HG03457 (cell line): ENCODE measurements at regions not wholly inside any gene's neighbourhood (a gene's known extent, or its start where the extent isn't known, plus 50 kb on each side); places are given as distances from the start of the nearest gene placed in this dataset.

ENCODE experiments used
- ATAC-seq: cut with Tn5 transposase; IDR thresholded peaks from one replicate; pipeline ENCODE4 v1.9.1; 2021; ENCODE audit warnings: moderate number of reproducible peaks; ENCODE audit not compliant: unreplicated experiment

GRCh38 chr22:49240472-49240871 is 587.2 kb downstream of the BRD1 start:
- no peak for ATAC-seq

DNA sequence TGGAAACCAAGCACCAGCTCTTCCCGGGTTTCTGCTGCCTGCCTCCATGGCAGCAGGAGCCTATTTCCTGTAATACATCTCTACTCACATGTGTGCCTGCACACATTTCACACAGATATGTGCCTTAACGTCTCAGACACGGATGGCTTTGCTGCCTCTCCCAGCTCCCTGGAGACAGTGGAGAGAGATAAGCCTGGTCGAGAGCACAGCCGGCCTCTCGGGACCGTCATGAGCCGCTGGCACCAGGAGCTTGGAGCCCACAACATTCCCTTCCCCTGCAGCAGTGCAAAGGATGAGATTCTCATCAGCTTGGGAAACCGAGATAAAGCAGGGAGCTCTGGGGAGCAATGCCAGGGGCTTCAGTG is 587.7 kb downstream of the BRD1 start:
- no peak for ATAC-seq

GRCh38 chr22:49239264-49240015 is 588.2 kb downstream of the BRD1 start:
- no peak for ATAC-seq

DNA sequence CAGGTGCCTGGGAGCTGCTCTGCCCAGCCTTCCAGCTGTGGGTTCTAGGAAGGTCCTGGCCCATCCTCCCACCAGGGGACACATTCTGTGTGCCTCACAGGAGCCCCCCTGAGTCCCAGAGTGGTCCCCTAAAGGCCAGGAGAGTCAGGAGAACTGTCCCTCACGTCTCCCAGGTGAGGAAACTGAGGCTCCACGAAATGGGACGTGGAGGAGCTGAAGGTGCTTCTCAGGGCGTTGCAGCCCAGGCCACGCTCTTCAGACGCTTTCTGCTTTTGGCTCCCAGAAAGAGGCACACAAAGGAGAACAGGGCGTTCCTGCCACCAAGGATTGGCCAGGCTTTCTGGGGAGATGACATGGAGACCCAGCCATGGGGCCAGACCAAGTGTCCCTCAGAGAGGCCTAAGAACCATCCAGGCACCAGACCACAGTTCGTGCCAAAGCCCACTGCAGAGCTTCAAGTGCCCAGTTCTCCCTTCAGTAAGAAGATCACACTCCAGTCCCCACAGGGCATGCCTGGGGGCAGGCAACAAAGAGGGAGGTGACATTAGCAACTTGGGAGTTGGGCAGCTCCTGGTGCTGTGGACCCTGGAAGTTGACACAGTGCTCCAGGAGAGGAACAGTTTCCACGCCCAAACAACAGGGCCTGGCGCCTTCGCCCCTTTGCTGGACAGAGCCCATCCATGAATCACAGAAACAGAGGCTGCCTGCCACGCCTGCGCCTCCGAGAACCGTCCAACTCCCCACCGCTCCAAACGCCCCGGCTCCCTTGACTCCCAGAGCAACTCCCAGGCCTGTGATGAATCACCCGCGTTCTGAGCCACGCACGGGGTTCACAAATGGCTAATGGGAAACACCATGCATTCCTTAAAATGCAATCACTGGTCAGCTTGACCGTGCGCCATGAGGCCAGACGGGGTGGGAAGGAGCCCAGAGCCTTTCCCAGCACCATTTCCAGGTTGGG is 589.2 kb downstream of the BRD1 start:
- ATAC-seq, result no peak

DNA sequence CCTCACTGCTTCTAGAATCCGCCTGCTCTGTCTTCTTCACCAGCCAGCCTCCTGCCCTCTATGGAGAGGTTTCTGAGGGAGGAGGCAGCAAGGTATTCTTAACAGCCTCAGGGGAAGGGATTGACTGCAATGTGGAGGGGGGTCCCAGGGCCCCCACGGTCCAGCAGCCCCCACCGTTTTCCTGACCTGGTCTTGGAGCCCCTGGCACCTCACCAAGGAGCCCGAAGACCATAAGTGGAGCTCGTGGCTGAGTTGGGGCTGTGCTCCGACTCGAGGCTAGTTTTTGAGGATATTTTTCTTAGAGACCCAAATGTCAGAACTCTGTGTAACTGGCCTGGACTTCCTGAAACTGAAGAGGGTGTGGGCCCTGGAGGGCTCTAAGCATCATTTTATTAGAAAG is 590.0 kb downstream of the BRD1 start:
- no peak for ATAC-seq

GRCh38 chr22:49237279-49237678 is 590.4 kb downstream of the BRD1 start:
- ATAC-seq, result no peak

DNA sequence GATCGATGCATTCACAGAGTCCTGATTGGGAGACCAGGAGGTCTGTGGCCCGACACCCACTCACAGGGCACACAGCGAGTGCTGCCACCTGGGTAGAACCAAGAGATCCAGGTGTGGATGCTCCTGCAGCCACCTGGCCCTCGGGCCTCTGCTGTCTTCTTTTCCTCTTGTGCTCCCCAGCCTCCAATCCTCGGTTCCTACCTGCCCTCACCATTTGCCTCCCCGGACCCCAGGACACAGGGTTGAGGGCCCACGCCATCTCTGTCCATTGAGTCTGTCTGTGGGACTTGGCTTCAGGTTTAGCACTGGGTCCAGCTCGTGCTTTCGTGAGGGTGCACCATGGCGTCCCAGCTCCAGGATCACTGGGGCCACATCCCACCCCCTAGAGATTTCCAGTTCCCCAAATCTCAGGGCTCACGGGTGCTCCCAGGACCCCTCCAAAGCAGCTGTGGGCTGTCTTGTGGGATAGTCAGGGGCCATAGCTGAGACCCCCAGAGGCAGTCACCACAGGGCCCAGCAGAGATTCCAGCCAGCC is 591.1 kb downstream of the BRD1 start:
- ATAC-seq, result no peak

DNA sequence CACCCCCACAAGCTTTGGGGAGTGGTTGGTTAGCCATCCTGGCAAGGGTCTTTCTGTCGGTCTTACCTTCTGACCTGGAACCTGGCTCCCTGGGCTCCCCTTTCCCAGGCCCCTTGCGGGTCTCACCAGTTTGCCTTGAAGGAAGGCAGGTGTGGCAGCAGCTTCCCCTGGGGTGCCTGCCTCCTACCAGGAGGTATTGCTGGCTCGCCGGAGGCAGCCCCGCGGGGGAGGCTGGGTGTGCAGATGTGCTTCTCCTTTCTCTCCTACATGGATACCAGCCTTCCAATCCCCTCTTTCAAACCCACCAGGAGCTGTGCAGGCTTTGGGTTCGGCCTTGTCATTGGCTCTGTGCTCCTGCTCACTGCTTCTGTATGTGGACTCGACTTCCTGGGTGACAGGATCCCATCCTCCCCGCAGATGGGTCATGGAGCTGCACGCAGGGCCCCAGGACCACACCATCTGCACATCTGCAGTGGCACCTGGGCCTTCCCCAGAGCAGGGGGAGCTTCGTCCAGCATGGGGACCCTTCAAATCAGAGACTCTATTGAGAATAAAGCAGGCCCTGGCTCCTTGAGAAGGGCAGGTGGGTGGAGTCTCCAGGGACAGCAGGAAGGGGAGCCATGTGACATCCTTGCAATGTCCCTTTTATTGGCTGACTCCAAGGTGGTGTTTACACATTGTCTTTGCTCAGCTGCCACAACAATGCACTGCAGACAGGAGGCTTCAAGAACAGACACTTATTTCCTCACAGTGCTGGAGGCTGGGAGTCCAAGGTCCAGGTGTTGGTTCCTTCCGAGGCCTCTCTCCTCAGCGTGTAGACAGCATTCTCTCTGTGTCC is 592.0 kb downstream of the BRD1 start:
- no peak for ATAC-seq

- no peak for ATAC-seq
Observed at GRCh38 chr22:49234459-49234858, 593.2 kb downstream of the BRD1 start.

- ATAC-seq, result no peak
Observed at GRCh38 chr22:49233507-49234100, 594.1 kb downstream of the BRD1 start.

GRCh38 chr22:49232319-49233067 is 595.2 kb downstream of the BRD1 start:
- ATAC-seq, result no peak

DNA sequence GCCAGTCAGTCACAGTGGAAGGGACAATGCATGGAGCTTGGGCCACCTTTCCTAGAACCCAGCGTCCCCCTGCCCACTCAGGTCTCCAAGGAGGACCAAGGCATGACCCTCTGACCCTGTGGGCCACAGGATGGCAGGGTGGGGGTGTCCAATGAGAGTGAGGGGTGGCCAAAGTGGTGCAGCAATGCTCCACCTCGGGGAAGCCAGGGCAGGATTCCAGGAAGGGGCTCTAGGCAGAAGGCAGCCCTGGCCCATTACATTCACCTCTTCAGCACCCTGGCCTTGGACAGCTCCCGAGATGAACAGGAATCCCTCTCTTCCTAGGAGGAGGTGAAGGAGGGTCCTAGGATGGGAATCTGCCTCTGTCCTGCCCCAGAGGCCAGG is 597.5 kb downstream of the BRD1 start:
- no peak for ATAC-seq

DNA sequence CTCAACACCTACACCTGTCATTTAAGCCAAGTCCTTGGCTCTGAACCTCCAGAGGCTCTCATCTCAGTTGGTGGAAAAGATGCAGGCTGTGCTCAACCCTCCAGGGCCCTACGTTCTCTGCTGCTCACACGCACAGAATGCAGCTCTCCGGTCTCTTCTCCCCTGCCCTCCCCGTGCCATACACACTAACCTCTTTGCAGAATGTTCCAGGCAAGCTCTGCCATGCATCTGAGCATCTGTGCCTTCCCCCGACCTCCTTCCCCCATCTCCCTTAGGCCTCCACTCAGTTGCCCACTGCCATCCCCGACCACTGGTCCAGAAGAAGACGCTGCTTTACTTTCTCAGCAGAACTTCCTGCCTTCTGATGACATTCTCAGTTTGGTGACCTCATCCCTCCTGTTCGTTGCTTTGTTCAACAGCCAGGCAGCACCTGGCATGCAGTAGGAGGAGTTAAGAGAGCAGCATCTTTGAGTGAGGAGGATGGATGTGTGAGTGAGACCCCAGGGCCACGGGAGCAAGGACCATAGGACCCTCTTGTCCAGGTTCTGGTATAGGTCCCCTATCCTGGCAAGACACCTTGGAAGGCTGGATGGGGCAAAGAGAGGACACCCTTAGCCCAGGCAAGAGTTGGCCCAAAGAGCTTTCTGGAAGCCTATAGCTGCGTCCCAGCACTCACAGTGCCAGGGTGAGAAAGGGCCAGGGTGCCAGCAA is 598.0 kb downstream of the BRD1 start:
- no peak for ATAC-seq

DNA sequence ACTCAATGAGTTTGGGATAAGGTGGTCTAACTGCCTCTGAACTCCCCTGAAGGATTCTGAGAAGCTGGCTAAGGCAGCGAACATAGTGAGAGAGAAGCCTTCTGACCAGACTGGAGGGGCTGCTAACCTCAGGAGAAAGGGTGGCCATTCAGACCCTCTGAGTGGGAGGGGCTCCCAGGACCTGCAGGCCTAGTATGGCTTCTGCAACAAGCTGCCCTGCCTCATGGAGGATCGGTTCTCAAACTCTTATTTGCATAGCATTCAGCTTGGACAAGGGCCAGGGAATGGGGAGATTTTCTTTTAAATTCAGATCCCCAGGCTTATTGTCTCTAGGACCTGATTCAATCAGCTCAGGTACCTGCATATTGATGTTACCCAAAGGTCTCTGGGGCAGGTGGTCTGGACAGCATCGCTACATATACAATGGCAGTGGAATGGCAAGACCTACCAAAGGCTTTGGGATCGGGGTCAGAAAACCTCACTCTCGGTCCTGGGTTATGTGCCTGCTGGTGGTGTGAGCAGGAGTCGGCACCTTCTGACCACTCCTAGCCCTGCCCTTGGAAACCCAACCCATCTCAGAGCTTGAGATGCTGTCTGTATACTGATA is 599.1 kb downstream of the BRD1 start:
- ATAC-seq, result no peak

DNA sequence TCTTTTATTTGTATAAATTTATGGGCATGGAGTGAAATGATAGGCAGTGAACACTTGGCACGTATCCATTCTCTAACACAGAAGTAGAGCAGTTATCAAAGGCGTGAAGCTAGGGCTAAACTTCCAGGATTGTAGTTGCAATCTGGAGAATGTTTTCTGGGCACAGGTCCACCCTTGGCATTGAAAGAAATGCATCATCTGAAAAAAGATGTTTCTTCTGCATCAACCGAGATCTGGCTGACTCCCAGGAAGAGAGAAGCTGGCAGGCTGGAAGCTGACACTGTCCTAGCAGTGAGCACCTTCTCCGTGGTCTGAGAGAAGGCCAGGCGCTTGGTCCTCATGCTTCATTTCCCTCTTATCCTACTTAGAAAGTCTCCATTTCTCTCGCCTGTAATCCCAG is 600.0 kb downstream of the BRD1 start:
- no peak for ATAC-seq

DNA sequence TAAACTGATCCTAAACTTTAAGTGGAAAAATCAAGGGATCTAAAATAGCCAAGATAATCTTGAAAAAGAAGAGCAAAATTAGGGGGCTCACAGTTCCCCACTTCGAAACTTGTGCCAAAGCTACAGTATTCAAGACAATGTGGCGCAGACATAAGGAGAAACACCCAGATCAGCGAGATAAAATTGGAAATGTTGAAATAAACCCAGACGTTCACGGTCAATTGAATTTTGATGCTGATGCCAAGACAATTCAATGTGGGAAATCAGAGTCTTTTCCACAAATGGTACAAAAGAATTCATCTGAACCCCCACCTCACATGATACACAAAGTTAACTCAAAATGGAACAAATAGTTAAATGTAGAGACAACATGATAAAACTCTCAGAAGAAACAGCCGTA is 601.6 kb downstream of the BRD1 start:
- ATAC-seq, result no peak

DNA sequence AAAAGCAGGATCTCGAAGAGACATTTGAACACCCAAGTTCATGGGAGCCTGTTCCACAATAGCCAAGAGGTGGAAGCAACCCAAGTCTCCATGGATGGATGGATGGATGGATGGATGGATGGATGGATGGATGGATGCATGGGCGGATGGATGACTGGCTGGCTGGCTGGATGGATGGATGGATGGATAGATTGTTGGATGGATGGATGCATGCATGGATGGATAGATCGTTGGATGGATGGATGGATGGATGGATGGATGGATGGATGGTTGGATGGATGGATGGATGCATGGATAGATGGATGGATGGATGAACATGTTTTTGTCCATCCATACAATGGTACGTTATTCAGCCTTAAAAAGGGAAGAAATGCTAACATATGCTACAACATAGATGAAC is 603.4 kb downstream of the BRD1 start:
- no peak for ATAC-seq

- ATAC-seq, result no peak
Observed at GRCh38 chr22:49218142-49218541, 609.5 kb downstream of the BRD1 start.

- no peak for ATAC-seq
Observed at GRCh38 chr22:49216579-49216978, 611.1 kb downstream of the BRD1 start.
